CD14-positive monocyte (primary cell): ENCODE measurements at regions not wholly inside any gene's neighbourhood (a gene's known extent, or its start where the extent isn't known, plus 50 kb on each side); places are given as distances from the start of the nearest gene placed in this dataset.

ENCODE experiments used
- DNase-seq, 3 donors: peaks; one replicate each; pipeline ENCODE4 v3.0.0-alpha.2; 2011 to 2022
- H2AFZ ChIP-seq: 2 replicates; pipeline ENCODE4 v1.6.0; 2012; ENCODE audit warnings: mild to moderate bottlenecking, low read depth, low read length, inconsistent platforms; ENCODE audit not compliant: insufficient read depth, poor library complexity, severe bottlenecking
- H3K27ac ChIP-seq, 2 donors: 1 replicate in 1 of 2; 2 replicates in 1 of 2; pipeline ENCODE4 v1.5.1; 2012 to 2013; ENCODE audit warnings: low read length in 2 of 2, control low read depth in 1 of 2, inconsistent platforms in 1 of 2, low read depth in 1 of 2, mild to moderate bottlenecking in 1 of 2
- H3K27me3 ChIP-seq, 2 donors: one replicate each; pipeline versions ENCODE4 v1.6.0 to v1.6.1; 2011 to 2013; ENCODE audit warnings: low read length in 2 of 2; ENCODE audit not compliant: control insufficient read depth in 2 of 2, insufficient read depth in 2 of 2
- H3K36me3 ChIP-seq, 2 donors: replicated peaks in 1 of 2; 1 replicate in 1 of 2; 2 replicates in 1 of 2; pipeline versions ENCODE4 v1.5.1 to v1.6.1; 2012 to 2013; ENCODE audit warnings: low read length in 2 of 2, control low read depth in 1 of 2, inconsistent platforms in 1 of 2, mild to moderate bottlenecking in 1 of 2; ENCODE audit not compliant: insufficient read depth in 2 of 2, control insufficient read depth in 1 of 2
- H3K4me1 ChIP-seq, 2 donors: 1 replicate in 1 of 2; 2 replicates in 1 of 2; pipeline versions ENCODE4 v1.5.1 to v1.6.1; 2012 to 2013; ENCODE audit warnings: low read length in 2 of 2, control low read depth in 1 of 2, inconsistent platforms in 1 of 2, mild to moderate bottlenecking in 1 of 2, moderate library complexity in 1 of 2; ENCODE audit not compliant: insufficient read depth in 2 of 2, control insufficient read depth in 1 of 2
- H3K4me2 ChIP-seq: replicated peaks from 2 replicates; pipeline ENCODE3; 2012; ENCODE audit warnings: low read length, moderate library complexity, mild to moderate bottlenecking; ENCODE audit not compliant: poor library complexity, severe bottlenecking; ENCODE audit errors: extremely low read depth
- H3K4me3 ChIP-seq, 3 experiments: fragments of 200-600 bp in 1 of 3; sonication (generic) in 1 of 3; replicated peaks in 1 of 3; 1 replicate in 2 of 3; 2 replicates in 1 of 3; pipeline ENCODE4 v1.5.1; 2011 to 2013; ENCODE audit warnings: low read length in 3 of 3, mild to moderate bottlenecking in 3 of 3, control low read depth in 2 of 3, low read depth in 2 of 3, inconsistent platforms in 1 of 3, moderate library complexity in 1 of 3
- H3K79me2 ChIP-seq: 2 replicates; pipeline ENCODE4 v1.6.0; 2012; ENCODE audit warnings: mild to moderate bottlenecking, control low read depth, inconsistent platforms, low read length, moderate library complexity; ENCODE audit not compliant: insufficient read depth
- H3K9ac ChIP-seq: 2 replicates; pipeline ENCODE4 v1.6.0; 2017; ENCODE audit warnings: low read length, mild to moderate bottlenecking; ENCODE audit not compliant: insufficient read depth, poor library complexity, severe bottlenecking
- H3K9me3 ChIP-seq, 2 donors: replicated peaks in 1 of 2; 1 replicate in 1 of 2; 2 replicates in 1 of 2; pipeline versions ENCODE4 v1.5.1 to v1.6.1; 2012 to 2013; ENCODE audit warnings: low read length in 2 of 2, control low read depth in 1 of 2; ENCODE audit not compliant: control insufficient read depth in 1 of 2, insufficient read depth in 1 of 2
- H4K20me1 ChIP-seq: 2 replicates; pipeline ENCODE4 v1.6.0; 2012; ENCODE audit warnings: mild to moderate bottlenecking, low read length, control low read depth, moderate library complexity; ENCODE audit not compliant: insufficient read depth
- H3K27ac Mint-ChIP-seq, 7 donors: one replicate each; pipeline ENCODE4 v1.8.0; 2020; ENCODE audit warnings: mild to moderate bottlenecking in 7 of 7, mixed read lengths in 7 of 7, moderate library complexity in 6 of 7, inconsistent platforms in 2 of 7
- H3K27me3 Mint-ChIP-seq, 3 donors: one replicate each; pipeline ENCODE4 v1.8.0; 2021 to 2022; ENCODE audit warnings: low read depth in 3 of 3, mild to moderate bottlenecking in 3 of 3, mixed read lengths in 3 of 3, moderate library complexity in 3 of 3, inconsistent platforms in 1 of 3
- H3K36me3 Mint-ChIP-seq, 2 donors: one replicate each; pipeline ENCODE4 v1.8.0; 2020; ENCODE audit warnings: mixed read lengths in 2 of 2, inconsistent platforms in 1 of 2, mild to moderate bottlenecking in 1 of 2
- H3K4me1 Mint-ChIP-seq: one replicate; pipeline ENCODE4 v1.8.0; 2020; ENCODE audit warnings: mild to moderate bottlenecking, mixed read lengths
- H3K4me3 Mint-ChIP-seq, 2 donors: one replicate each; pipeline ENCODE4 v1.8.0; 2020; ENCODE audit warnings: mild to moderate bottlenecking in 2 of 2, mixed read lengths in 2 of 2, moderate library complexity in 1 of 2
- H3K9me3 Mint-ChIP-seq, 7 donors: one replicate each; pipeline ENCODE4 v1.8.0; 2020 to 2022; ENCODE audit warnings: mixed read lengths in 7 of 7, mild to moderate bottlenecking in 6 of 7, moderate library complexity in 6 of 7, inconsistent platforms in 2 of 7
- CTCF ChIP-seq: fragments of 200-600 bp; IDR thresholded peaks from one replicate; pipeline ENCODE4 v1.8.0; 2022; ENCODE audit warnings: antibody characterized with exemption, mild to moderate bottlenecking
- WGBS: methylation state at CpG from one replicate; pipeline ENCODE4 v1.1.5; 2013; ENCODE audit warnings: missing lambda C conversion rate; ENCODE audit not compliant: insufficient coverage; 5-methylcytosine and 5-hydroxymethylcytosine counted together
- intact Hi-C, 2 donors: fragments of 100-400 bp; cut with micrococcal nuclease; formaldehyde crosslinking; loops; one replicate each; pipeline versions ENCODE4 v1.15.0 to v1.15.1; 2023

DNA sequence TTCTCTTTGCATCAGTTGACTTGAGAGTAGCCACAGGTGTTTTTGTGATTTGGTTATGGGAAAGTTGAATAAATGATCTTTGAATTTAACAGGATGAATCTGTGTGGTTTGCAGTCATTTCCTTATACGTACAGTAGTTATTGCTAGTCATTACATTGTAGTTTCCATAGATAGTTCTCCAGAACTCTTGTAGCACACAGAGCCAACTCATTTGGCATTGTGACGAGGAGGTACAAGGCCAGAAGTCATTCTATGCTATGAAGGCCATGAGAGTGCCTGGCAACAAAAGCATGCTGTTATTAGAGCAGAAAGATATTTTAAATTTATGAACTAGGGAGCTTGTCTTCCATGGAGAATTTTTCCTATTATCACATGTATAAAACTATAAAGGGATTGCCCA is 973.0 kb upstream of the CHAC2 start:
- H3K36me3 Mint-ChIP-seq = no peaks in the 10 kb centered on the region
- no peaks in the 10 kb centered on the region for H3K4me1 Mint-ChIP-seq
- peaks cover 0 to 7% (median 2%) of the 10 kb centered on the region in 7 donors for H3K9me3 Mint-ChIP-seq
- peaks cover 0 to 3% (median 0%) of the 10 kb centered on the region in 3 donors for H3K27me3 Mint-ChIP-seq
- no peak overlapping the region for H3K4me3 ChIP-seq
- H3K27me3 ChIP-seq = no peaks in the 10 kb centered on the region
- H3K27ac Mint-ChIP-seq = no peak overlapping the region
- H3K4me3 Mint-ChIP-seq = no peak overlapping the region
- H4K20me1 ChIP-seq = no peaks in the 10 kb centered on the region
- no peak overlapping the region for H3K27ac ChIP-seq
- no peaks in the 10 kb centered on the region for H3K4me1 ChIP-seq
- no peaks in the 10 kb centered on the region for H3K79me2 ChIP-seq
- H3K4me2 ChIP-seq = no peak overlapping the region
- H3K36me3 ChIP-seq = no peaks in the 10 kb centered on the region
- WGBS = no CpG with 5 or more reads among the region's 2 CpGs
- no peak for DNase-seq
- no peak overlapping the region for H3K9ac ChIP-seq
- intact Hi-C loops = no loop called here
- no peak for TF ChIP-seq CTCF
- no peak overlapping the region for H2AFZ ChIP-seq
- no peaks in the 10 kb centered on the region for H3K9me3 ChIP-seq

GRCh38 chr2:52779446-52779845 is 988.2 kb upstream of the CHAC2 start:
- H3K36me3 ChIP-seq = no peaks in the 10 kb centered on the region
- H3K79me2 ChIP-seq = no peaks in the 10 kb centered on the region
- no peak overlapping the region for H3K4me3 ChIP-seq
- no peaks in the 10 kb centered on the region for H4K20me1 ChIP-seq
- H3K27ac ChIP-seq = no peak overlapping the region
- Mint-ChIP-seq H3K4me1 (no peaks in the 10 kb centered on the region), H3K27me3 (no peaks in the 10 kb centered on the region), H3K36me3 (no peaks in the 10 kb centered on the region), H3K4me3 (no peak overlapping the region), H3K9me3 (peaks cover 0 to 5% (median 2%) of the 10 kb centered on the region in 7 donors), H3K27ac (no peak overlapping the region)
- TF ChIP-seq CTCF = no peak
- no peak overlapping the region for H2AFZ ChIP-seq
- intact Hi-C loops = no loop called here
- H3K9me3 ChIP-seq = peaks cover 0 to 3% of the 10 kb centered on the region in 2 donors
- H3K9ac ChIP-seq = no peak overlapping the region
- H3K4me2 ChIP-seq = no peak overlapping the region
- no CpG with 5 or more reads among the region's 5 CpGs for WGBS
- DNase-seq = no peak
- no peaks in the 10 kb centered on the region for H3K4me1 ChIP-seq
- no peaks in the 10 kb centered on the region for H3K27me3 ChIP-seq
